ENCODE measurements at regions not wholly inside any gene's neighbourhood (a gene's known extent, or its start where the extent isn't known, plus 50 kb on each side); places are given as distances from the start of the nearest gene placed in this dataset.
A peak's percentile ranks its signal among the peaks of the same experiment; 100 is the strongest.

GRCh38 chr6:110033101-110033500, 55.0 kb downstream of the GPR6 start:
- no peak for DNase-seq
- intact Hi-C loops (cut with DNase I): no loop called here

DNA sequence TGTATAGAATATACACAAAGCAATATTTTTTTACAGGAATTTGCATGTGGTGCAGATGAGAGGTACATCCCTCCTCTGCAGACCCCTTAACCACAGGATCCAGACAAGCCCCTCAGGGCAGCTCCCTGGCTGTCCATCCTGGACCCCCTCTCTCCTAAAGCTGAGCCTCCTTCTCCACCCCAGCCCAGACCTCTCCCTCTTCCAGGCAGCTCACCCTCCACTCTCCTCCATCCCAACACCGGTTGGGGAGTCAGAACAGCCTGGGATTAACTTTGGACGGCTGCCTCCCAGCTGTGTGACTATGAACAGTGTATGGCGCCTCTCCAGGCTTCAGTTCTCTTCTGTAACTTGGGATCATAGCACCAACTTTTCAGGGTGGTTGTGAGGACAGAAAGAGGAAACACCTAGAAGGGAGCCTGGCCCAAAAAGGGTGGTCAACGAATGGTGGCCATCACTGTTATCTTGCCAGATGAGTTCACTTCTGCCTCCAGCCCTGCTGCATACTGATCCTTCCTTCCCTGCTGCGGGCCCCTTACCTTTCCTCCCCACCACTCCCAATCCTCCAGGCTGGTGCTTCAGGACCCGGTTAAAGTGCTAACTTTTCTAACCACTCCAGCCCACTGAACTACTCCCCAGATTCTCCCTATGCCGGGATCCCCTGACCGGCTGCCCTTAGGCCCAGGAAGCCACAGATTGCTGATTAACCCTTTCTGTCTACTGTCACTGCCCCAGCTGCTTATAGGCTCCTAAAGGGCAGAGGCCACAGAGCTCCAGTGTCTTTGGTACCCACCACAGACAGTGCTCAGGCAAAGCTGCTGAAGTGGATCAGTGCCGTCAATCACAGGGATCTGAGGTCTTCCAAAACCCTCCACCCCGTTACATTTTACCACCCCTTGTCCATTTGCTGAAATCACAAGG, 55.9 kb downstream of the GPR6 start:
- intact Hi-C loops (cut with DNase I): no loop called here
- no peak for DNase-seq

- no peak for DNase-seq
- intact Hi-C loops (cut with DNase I): no loop called here
Observed at GRCh38 chr6:110034667-110035036, 56.5 kb downstream of the GPR6 start.

GRCh38 chr6:110035321-110035720, 57.2 kb downstream of the GPR6 start:
- intact Hi-C loops (cut with DNase I): no loop called here
- DNase-seq: no peak

- no peak for DNase-seq
- intact Hi-C loops (cut with DNase I): no loop called here
Observed at GRCh38 chr6:110036408-110037302, 58.5 kb downstream of the GPR6 start.

GRCh38 chr6:110037726-110038295, 59.7 kb downstream of the GPR6 start:
- no peak for DNase-seq
- intact Hi-C loops (cut with DNase I): loop anchor here (2.0 kb wide), 1 partner anchor 333 kb away; no protein-coding TSS in a partner anchor

GRCh38 chr6:110039364-110039980, 61.4 kb downstream of the GPR6 start:
- peak; percentile 69 to 94 (median 89) for DNase-seq
- intact Hi-C loops (cut with DNase I): loop anchor here (2.0 kb wide), 1 partner anchor 335 kb away; no protein-coding TSS in a partner anchor

- peak in 33 of 42 donors; percentile 11 to 70 (median 45) for DNase-seq
Observed at GRCh38 chr6:110039981-110040383, 61.9 kb downstream of the GPR6 start.

DNA sequence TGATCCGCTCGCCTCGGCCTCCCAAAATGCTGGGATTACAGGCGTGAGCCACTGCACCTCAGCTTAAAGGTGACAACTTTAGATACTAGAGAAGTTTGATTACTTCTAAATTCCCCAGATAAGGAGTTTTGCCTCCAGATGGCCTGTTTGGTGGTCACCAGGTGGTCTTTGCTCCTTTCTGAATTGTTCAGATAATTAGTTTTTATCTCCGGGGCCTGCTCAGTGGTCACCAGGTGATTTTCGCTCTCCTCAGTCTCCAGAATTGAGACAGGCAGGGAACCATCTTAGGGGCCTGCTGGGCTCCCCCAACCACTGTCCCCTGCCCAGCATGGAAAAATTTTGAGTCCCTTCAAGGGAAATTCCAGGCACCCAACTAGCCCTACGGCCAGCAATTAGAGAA, 62.6 kb downstream of the GPR6 start:
- no peak for DNase-seq
- intact Hi-C loops (cut with DNase I): no loop called here

More at GRCh38 chr6:110039981-110040383, 61.9 kb downstream of the GPR6 start:
- intact Hi-C loops (cut with DNase I): loop anchor here (2.0 kb wide), 1 partner anchor 335 kb away; no protein-coding TSS in a partner anchor

DNA sequence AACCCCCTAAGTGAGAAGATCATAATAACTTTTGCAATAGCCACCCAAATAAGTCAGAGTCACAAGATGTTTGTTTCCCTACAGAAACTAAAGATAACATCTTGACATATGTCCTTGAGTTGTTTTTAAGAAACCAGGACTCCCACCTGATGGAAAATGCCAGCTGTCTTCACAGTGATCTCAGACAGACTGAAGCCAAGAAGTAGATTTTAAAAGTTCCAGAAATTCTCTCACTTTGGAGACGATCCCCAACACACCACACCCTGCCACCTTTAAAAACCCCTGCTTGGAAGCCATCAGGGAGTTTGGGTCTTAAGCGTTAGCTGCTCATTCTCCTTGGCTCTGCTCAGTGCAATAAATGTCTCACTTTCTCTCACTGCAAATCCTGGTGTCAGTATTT, 63.0 kb downstream of the GPR6 start:
- no peak for DNase-seq
- intact Hi-C loops (cut with DNase I): no loop called here

- intact Hi-C loops (cut with DNase I): no loop called here
- DNase-seq: no peak
Observed at GRCh38 chr6:110041830-110042229, 63.7 kb downstream of the GPR6 start.

DNA sequence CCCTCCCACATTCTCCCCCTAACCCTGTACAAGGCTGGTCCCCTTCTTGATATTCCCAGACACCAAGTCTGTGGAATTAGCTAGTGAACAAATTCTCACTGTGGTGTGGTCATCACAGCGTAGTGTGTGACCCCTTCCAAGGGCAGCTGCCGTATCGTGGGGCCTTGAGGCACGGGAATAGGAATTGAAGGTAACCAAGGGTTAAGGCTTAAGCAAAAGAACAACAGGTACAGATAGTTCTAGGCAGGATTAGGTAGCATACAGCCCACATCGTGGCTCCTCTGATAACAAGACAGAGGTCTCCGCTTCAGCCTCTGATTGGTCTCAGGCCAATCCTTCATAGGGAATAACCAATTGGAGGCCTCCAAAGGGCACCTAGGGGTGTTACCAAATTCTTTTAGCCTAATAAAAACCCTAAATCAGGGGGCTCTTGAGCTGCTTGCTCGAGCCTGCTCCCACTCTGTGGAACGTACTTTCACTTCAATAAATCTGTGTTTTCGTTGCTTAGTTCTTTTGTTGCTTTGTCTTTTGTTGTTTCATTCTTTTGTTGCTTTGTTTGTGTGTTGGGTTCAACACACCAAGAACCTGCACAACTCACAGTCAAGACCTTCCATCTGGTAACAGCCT, 64.7 kb downstream of the GPR6 start:
- DNase-seq: no peak
- intact Hi-C loops (cut with DNase I): no loop called here

GRCh38 chr6:110043366-110043994, 65.4 kb downstream of the GPR6 start:
- DNase-seq: no peak
- intact Hi-C loops (cut with DNase I): no loop called here

DNA sequence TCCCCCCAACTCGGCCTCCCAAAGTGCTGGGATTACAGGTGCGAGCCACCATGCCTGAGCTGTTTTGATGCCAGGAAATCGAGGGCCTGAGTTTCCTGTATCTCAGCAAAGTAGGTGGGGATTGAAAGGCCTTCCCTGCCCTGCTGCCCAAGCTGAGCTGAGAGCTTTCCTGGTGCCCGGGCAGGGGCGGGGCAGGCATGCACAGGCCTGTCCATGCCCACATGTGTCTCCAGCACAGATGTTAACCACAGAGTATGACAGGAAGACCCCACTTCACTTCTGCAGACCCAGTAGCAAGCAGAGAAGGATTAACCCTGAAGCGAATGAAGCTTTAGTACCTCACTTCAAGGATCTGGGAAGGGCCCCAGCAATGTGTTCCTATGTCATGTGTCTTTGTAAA, 66.0 kb downstream of the GPR6 start:
- intact Hi-C loops (cut with DNase I): no loop called here
- DNase-seq: no peak

- peak in 1 of 42 donors; percentile 18 for DNase-seq
- intact Hi-C loops (cut with DNase I): no loop called here
Observed at GRCh38 chr6:110044622-110045021, 66.5 kb downstream of the GPR6 start.

GRCh38 chr6:110048221-110048875, 70.2 kb downstream of the GPR6 start:
- intact Hi-C loops (cut with DNase I): no loop called here
- DNase-seq: no peak

- intact Hi-C loops (cut with DNase I): loop anchor here (5.0 kb wide), 2 partner anchors 343 to 523 kb away; no protein-coding TSS in a partner anchor
- no peak for DNase-seq
Observed at GRCh38 chr6:110049696-110050439, 71.8 kb downstream of the GPR6 start.

Data from head of caudate nucleus (tissue), 42 donors.